ENCODE measurements at regions not wholly inside any gene's neighbourhood (a gene's known extent, or its start where the extent isn't known, plus 50 kb on each side); places are given as distances from the start of the nearest gene placed in this dataset.

DNA sequence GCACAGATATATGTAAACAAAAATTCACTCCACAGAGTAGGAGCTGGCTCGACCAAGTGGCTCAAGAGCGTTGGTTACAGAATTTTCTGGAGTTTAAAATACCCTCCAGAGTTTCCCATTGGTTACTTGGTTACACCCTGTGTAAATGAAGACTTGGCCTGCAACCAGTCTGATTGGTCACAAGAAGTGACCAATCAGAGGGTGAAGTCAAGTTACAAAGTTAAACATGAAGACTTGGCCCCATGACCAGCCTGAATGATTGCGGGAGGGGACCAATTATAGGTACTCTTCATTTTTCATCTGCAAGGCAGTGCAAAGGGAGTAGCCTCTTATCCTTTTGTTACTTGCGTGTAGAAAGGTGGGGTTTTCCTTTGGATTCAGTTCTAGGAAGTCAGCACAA is 121.3 kb upstream of the SALL1 start:
- no peak for TF ChIP-seq GATA3 (IDR thresholded peaks at IDR 0.05; ENCODE audit: low read depth, low read length)
- no peak for TF ChIP-seq GATA2 (IDR thresholded peaks at IDR 0.05; ENCODE audit: low read depth, low read length)

Data from SH-SY5Y (cell line).